GM21447 (cell line): ENCODE measurements at regions not wholly inside any gene's neighbourhood (a gene's known extent, or its start where the extent isn't known, plus 50 kb on each side); places are given as distances from the start of the nearest gene placed in this dataset.
"Not testable (repeated sequence)": the region's sequence is repeated elsewhere in the genome, so short reads cannot be mapped to it uniquely, and the experiment has no call there.

Experiments
- ATAC-seq: cut with Tn5 transposase; IDR thresholded peaks from one replicate; pipeline ENCODE4 v1.9.1; 2021; ENCODE audit not compliant: unreplicated experiment

GRCh38 chr17:56690441-56691291 lies 97.2 kb downstream of the NOG start:
- ATAC-seq: no peak

- ATAC-seq: no peak
Observed at GRCh38 chr17:56694825-56695224, 101.3 kb downstream of the NOG start.

- ATAC-seq: no peak
Observed at GRCh38 chr17:56697190-56697589, 103.7 kb downstream of the NOG start.

GRCh38 chr17:56699186-56699894 lies 105.8 kb downstream of the NOG start:
- ATAC-seq: no peak

- ATAC-seq: no peak
Observed at GRCh38 chr17:56700919-56701420, 107.5 kb downstream of the NOG start.

GRCh38 chr17:56707312-56708219 lies 114.1 kb downstream of the NOG start:
- ATAC-seq: no peak

- no peak for ATAC-seq
Observed at GRCh38 chr17:56708220-56708558, 114.7 kb downstream of the NOG start.

- ATAC-seq: no peak
Observed at GRCh38 chr17:56708670-56709410, 115.3 kb downstream of the NOG start.

- ATAC-seq: no peak
Observed at GRCh38 chr17:56710986-56711385, 117.5 kb downstream of the NOG start.

GRCh38 chr17:56715613-56716357 lies 117.9 kb downstream of the C17orf67 start:
- peak; percentile 95 for ATAC-seq

- no peak for ATAC-seq
Observed at GRCh38 chr17:56717471-56717870, 116.2 kb downstream of the C17orf67 start.

GRCh38 chr17:56718515-56718914 lies 115.2 kb downstream of the C17orf67 start:
- ATAC-seq: no peak

GRCh38 chr17:56723421-56723820 lies 110.3 kb downstream of the C17orf67 start:
- no peak for ATAC-seq

- no peak for ATAC-seq
Observed at GRCh38 chr17:56724664-56725063, 109.1 kb downstream of the C17orf67 start.

GRCh38 chr17:56725144-56725543 lies 108.6 kb downstream of the C17orf67 start:
- ATAC-seq: no peak

- ATAC-seq: no peak
Observed at GRCh38 chr17:56727876-56728617, 105.7 kb downstream of the C17orf67 start.

GRCh38 chr17:56731096-56731495 lies 102.6 kb downstream of the C17orf67 start:
- ATAC-seq: not testable (repeated sequence)

- ATAC-seq: no peak
Observed at GRCh38 chr17:56733833-56734232, 99.9 kb downstream of the C17orf67 start.

GRCh38 chr17:56735842-56736241 lies 97.9 kb downstream of the C17orf67 start:
- no peak for ATAC-seq
